Astrocyte of the cerebellum (primary cell): ENCODE measurements at regions not wholly inside any gene's neighbourhood (a gene's known extent, or its start where the extent isn't known, plus 50 kb on each side); places are given as distances from the start of the nearest gene placed in this dataset.

Experiments
- DNase-seq: peaks from one replicate; pipeline ENCODE4 v3.0.0-alpha.2; 2011; ENCODE audit warnings: low read depth
- H3K4me3 ChIP-seq: 2 replicates; pipeline ENCODE4 v1.5.1; 2011; ENCODE audit warnings: mild to moderate bottlenecking, low read depth, low read length, moderate library complexity
- CTCF ChIP-seq: IDR thresholded peaks from 2 replicates; pipeline ENCODE4 v1.5.1; 2012; ENCODE audit warnings: low read length, low read depth, moderate library complexity, mild to moderate bottlenecking; ENCODE audit errors: missing control alignments
- in situ Hi-C: cut with HindIII; loops from 2 replicates; pipeline ENCODE4 v1.10.0; 2017; ENCODE audit warnings: low sequenced_read_pairs

- no peak for DNase-seq
- no peak for TF ChIP-seq CTCF
Measured at GRCh38 chr2:47262657-47263056, 86.3 kb upstream of the CALM2 start.

GRCh38 chr2:47260971-47261370 is 84.7 kb upstream of the CALM2 start:
- TF ChIP-seq CTCF: no peak
- in situ Hi-C loops: no loop called here
- H3K4me3 ChIP-seq: no peak overlapping the region
- DNase-seq: no peak

More at GRCh38 chr2:47262657-47263056, 86.3 kb upstream of the CALM2 start:
- no peak overlapping the region for H3K4me3 ChIP-seq
- in situ Hi-C loops: no loop called here

GRCh38 chr2:47259829-47260228 is 83.5 kb upstream of the CALM2 start:
- in situ Hi-C loops: no loop called here
- DNase-seq: no peak
- H3K4me3 ChIP-seq: no peak overlapping the region
- TF ChIP-seq CTCF: no peak

GRCh38 chr2:47257946-47258348 is 81.6 kb upstream of the CALM2 start:
- no peak for TF ChIP-seq CTCF
- no peak for DNase-seq
- in situ Hi-C loops: no loop called here
- no peak overlapping the region for H3K4me3 ChIP-seq

- in situ Hi-C loops: no loop called here
- H3K4me3 ChIP-seq: no peak overlapping the region
- TF ChIP-seq CTCF: no peak
- no peak for DNase-seq
Measured at GRCh38 chr2:47256416-47257087, 80.2 kb upstream of the CALM2 start.

GRCh38 chr2:47255794-47256193 is 79.5 kb upstream of the CALM2 start:
- in situ Hi-C loops: no loop called here

More at GRCh38 chr2:47255794-47256193, 79.5 kb upstream of the CALM2 start:
- TF ChIP-seq CTCF: no peak
- no peak overlapping the region for H3K4me3 ChIP-seq
- DNase-seq: no peak
